Fibroblast of lung (primary cell): ENCODE measurements at regions not wholly inside any gene's neighbourhood (a gene's known extent, or its start where the extent isn't known, plus 50 kb on each side); places are given as distances from the start of the nearest gene placed in this dataset.

ENCODE experiments used
- EZH2 ChIP-seq: IDR thresholded peaks from 2 replicates; pipeline ENCODE4 v1.5.1; 2012; ENCODE audit warnings: low read length, control low read depth, mild to moderate bottlenecking; ENCODE audit errors: missing control alignments
- TF ChIP-seq, protein P1 (sequence below), 2 donors: IDR thresholded peaks in 1 of 2; conservative IDR thresholded peaks in 1 of 2; 1 replicate in 1 of 2; 2 replicates in 1 of 2; pipeline ENCODE4 v1.5.1; 2011 to 2012; ENCODE audit warnings: low read length in 2 of 2, control low read depth in 1 of 2, inconsistent platforms in 1 of 2, low read depth in 1 of 2, mild to moderate bottlenecking in 1 of 2

DNA sequence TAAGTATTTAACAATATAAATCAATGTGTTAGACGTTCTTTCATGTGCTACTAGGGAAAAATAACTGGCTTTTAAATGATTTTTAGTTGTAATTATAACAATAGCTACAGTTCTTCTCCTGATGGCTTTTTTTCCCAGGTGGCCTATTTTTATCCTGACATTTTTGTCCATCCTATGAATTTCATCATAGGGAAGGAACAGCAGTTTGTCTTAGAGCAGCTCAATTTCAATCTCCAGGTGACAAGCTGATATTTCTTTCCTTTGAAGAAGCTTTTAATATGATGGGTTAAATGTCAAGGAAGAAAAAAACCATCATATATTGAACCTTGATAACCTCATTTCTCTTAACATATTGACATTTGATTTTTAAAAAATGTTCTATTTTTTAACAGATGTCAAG, 163.0 kb upstream of the AGA start:
- TF ChIP-seq, protein P1, sequence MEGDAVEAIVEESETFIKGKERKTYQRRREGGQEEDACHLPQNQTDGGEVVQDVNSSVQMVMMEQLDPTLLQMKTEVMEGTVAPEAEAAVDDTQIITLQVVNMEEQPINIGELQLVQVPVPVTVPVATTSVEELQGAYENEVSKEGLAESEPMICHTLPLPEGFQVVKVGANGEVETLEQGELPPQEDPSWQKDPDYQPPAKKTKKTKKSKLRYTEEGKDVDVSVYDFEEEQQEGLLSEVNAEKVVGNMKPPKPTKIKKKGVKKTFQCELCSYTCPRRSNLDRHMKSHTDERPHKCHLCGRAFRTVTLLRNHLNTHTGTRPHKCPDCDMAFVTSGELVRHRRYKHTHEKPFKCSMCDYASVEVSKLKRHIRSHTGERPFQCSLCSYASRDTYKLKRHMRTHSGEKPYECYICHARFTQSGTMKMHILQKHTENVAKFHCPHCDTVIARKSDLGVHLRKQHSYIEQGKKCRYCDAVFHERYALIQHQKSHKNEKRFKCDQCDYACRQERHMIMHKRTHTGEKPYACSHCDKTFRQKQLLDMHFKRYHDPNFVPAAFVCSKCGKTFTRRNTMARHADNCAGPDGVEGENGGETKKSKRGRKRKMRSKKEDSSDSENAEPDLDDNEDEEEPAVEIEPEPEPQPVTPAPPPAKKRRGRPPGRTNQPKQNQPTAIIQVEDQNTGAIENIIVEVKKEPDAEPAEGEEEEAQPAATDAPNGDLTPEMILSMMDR (conservative IDR thresholded peaks at IDR 0.05 in 1 of 2, IDR thresholded peaks at IDR 0.05 in 1 of 2; ENCODE audit: low read depth in 1 of 2, low read length in 2 of 2): no peak
- TF ChIP-seq EZH2: no peak
